ENCODE measurements at regions not wholly inside any gene's neighbourhood (a gene's known extent, or its start where the extent isn't known, plus 50 kb on each side); places are given as distances from the start of the nearest gene placed in this dataset.
"Not testable (repeated sequence)": the region's sequence is repeated elsewhere in the genome, so short reads cannot be mapped to it uniquely, and the experiment has no call there.

GRCh38 chr1:187616830-187617229 is 788.1 kb downstream of the PLA2G4A start:
- no CpG with 5 or more reads among the region's 21 CpGs for WGBS (ENCODE audit: extremely low coverage, insufficient coverage, low lambda C conversion rate)
- H4K8ac ChIP-seq (ENCODE audit: low read depth, low read length); H2AK5ac ChIP-seq (ENCODE audit: low read length); H3K79me2 ChIP-seq (ENCODE audit: control insufficient read depth, insufficient read depth, low read length); H3K36me3 ChIP-seq (ENCODE audit: control insufficient read depth, insufficient read depth, low read length); H3K4ac ChIP-seq (ENCODE audit: low read depth, low read length); H2BK5ac ChIP-seq (ENCODE audit: low read length); H3K27ac ChIP-seq (ENCODE audit: low read depth, low read length); H2BK15ac ChIP-seq (replicated peaks; ENCODE audit: low read depth); H3K4me3 ChIP-seq (ENCODE audit: low read length); H3K4me1 ChIP-seq (ENCODE audit: control insufficient read depth, low read depth, low read length); H3K9ac ChIP-seq (ENCODE audit: low read length); H3K27me3 ChIP-seq (ENCODE audit: insufficient read depth, low read length, poor library complexity); H3K4me2 ChIP-seq (ENCODE audit: low read length); H3K18ac ChIP-seq (ENCODE audit: low read length); H3K56ac ChIP-seq (ENCODE audit: low read length); H3K79me1 ChIP-seq (ENCODE audit: low read length); H2BK120ac ChIP-seq (ENCODE audit: low read depth, low read length); DNase-seq; H4K5ac ChIP-seq (ENCODE audit: low read length); H3K23ac ChIP-seq (ENCODE audit: low read length): not testable (repeated sequence)

GRCh38 chr1:187617776-187618175 is 789.0 kb downstream of the PLA2G4A start:
- Histone ChIP-seq H3K4me3 (ENCODE audit: low read length) (no peak overlapping the region), H3K4me2 (ENCODE audit: low read length) (no peak overlapping the region), H2AK5ac (ENCODE audit: low read length) (no peak overlapping the region), H3K79me1 (ENCODE audit: low read length) (no peaks in the 10 kb centered on the region), H3K9ac (ENCODE audit: low read length) (no peak overlapping the region), H3K79me2 (ENCODE audit: control insufficient read depth, insufficient read depth, low read length) (no peaks in the 10 kb centered on the region), H4K8ac (ENCODE audit: low read depth, low read length) (no peak overlapping the region), H3K4me1 (ENCODE audit: control insufficient read depth, low read depth, low read length) (no peaks in the 10 kb centered on the region), H2BK120ac (ENCODE audit: low read depth, low read length) (no peak overlapping the region), H3K56ac (ENCODE audit: low read length) (no peak overlapping the region), H3K18ac (ENCODE audit: low read length) (no peak overlapping the region), H3K27me3 (ENCODE audit: insufficient read depth, low read length, poor library complexity) (no peaks in the 10 kb centered on the region), H2BK5ac (ENCODE audit: low read length) (no peak overlapping the region), H3K4ac (ENCODE audit: low read depth, low read length) (no peak overlapping the region), H3K27ac (ENCODE audit: low read depth, low read length) (no peak overlapping the region), H3K36me3 (ENCODE audit: control insufficient read depth, insufficient read depth, low read length) (no peaks in the 10 kb centered on the region), H4K5ac (ENCODE audit: low read length) (no peak overlapping the region), H3K23ac (ENCODE audit: low read length) (no peak overlapping the region), H2BK15ac (replicated peaks; ENCODE audit: low read depth) (no peak overlapping the region)
- DNase-seq, result no peak
- WGBS (ENCODE audit: extremely low coverage, insufficient coverage, low lambda C conversion rate), result no CpG with 5 or more reads among the region's 3 CpGs

- Histone ChIP-seq H3K27ac (ENCODE audit: low read depth, low read length) (no peak overlapping the region), H2BK5ac (ENCODE audit: low read length) (no peak overlapping the region), H3K23ac (ENCODE audit: low read length) (no peak overlapping the region), H3K9ac (ENCODE audit: low read length) (no peak overlapping the region), H3K4me2 (ENCODE audit: low read length) (no peak overlapping the region), H3K56ac (ENCODE audit: low read length) (no peak overlapping the region), H2AK5ac (ENCODE audit: low read length) (no peak overlapping the region), H3K79me2 (ENCODE audit: control insufficient read depth, insufficient read depth, low read length) (no peaks in the 10 kb centered on the region), H3K79me1 (ENCODE audit: low read length) (no peaks in the 10 kb centered on the region), H2BK120ac (ENCODE audit: low read depth, low read length) (no peak overlapping the region), H4K5ac (ENCODE audit: low read length) (no peak overlapping the region), H2BK15ac (replicated peaks; ENCODE audit: low read depth) (no peak overlapping the region), H3K4me1 (ENCODE audit: control insufficient read depth, low read depth, low read length) (no peaks in the 10 kb centered on the region), H3K4ac (ENCODE audit: low read depth, low read length) (no peak overlapping the region), H4K8ac (ENCODE audit: low read depth, low read length) (no peak overlapping the region), H3K27me3 (ENCODE audit: insufficient read depth, low read length, poor library complexity) (no peaks in the 10 kb centered on the region), H3K18ac (ENCODE audit: low read length) (no peak overlapping the region), H3K36me3 (ENCODE audit: control insufficient read depth, insufficient read depth, low read length) (no peaks in the 10 kb centered on the region), H3K4me3 (ENCODE audit: low read length) (no peak overlapping the region)
- no peak for DNase-seq
These were observed 790.4 kb downstream of the PLA2G4A start for GRCh38 chr1:187619175-187619574.

GRCh38 chr1:187621951-187622350 is 793.2 kb downstream of the PLA2G4A start:
- H2BK15ac ChIP-seq (replicated peaks; ENCODE audit: low read depth), result no peak overlapping the region
- WGBS (ENCODE audit: extremely low coverage, insufficient coverage, low lambda C conversion rate), result no CpG with 5 or more reads among the region's 3 CpGs
- no peak overlapping the region for H3K4me2 ChIP-seq (ENCODE audit: low read length)

GRCh38 chr1:187622545-187622944 is 793.8 kb downstream of the PLA2G4A start:
- Histone ChIP-seq H3K4me2 (ENCODE audit: low read length) (no peak overlapping the region), H2BK5ac (ENCODE audit: low read length) (no peak overlapping the region), H3K56ac (ENCODE audit: low read length) (no peak overlapping the region), H3K4ac (ENCODE audit: low read depth, low read length) (no peak overlapping the region), H4K5ac (ENCODE audit: low read length) (no peak overlapping the region), H3K79me1 (ENCODE audit: low read length) (no peaks in the 10 kb centered on the region), H4K8ac (ENCODE audit: low read depth, low read length) (no peak overlapping the region), H2BK120ac (ENCODE audit: low read depth, low read length) (no peak overlapping the region), H3K4me3 (ENCODE audit: low read length) (no peak overlapping the region), H3K36me3 (ENCODE audit: control insufficient read depth, insufficient read depth, low read length) (no peaks in the 10 kb centered on the region), H3K79me2 (ENCODE audit: control insufficient read depth, insufficient read depth, low read length) (no peaks in the 10 kb centered on the region), H2BK15ac (replicated peaks; ENCODE audit: low read depth) (no peak overlapping the region), H3K27ac (ENCODE audit: low read depth, low read length) (no peak overlapping the region), H2AK5ac (ENCODE audit: low read length) (no peak overlapping the region), H3K18ac (ENCODE audit: low read length) (no peak overlapping the region), H3K9ac (ENCODE audit: low read length) (no peak overlapping the region), H3K23ac (ENCODE audit: low read length) (no peak overlapping the region), H3K4me1 (ENCODE audit: control insufficient read depth, low read depth, low read length) (no peaks in the 10 kb centered on the region), H3K27me3 (ENCODE audit: insufficient read depth, low read length, poor library complexity) (no peaks in the 10 kb centered on the region)
- DNase-seq, result no peak
- WGBS (ENCODE audit: extremely low coverage, insufficient coverage, low lambda C conversion rate), result no CpG with 5 or more reads among the region's 1 CpG

More at GRCh38 chr1:187621951-187622350, 793.2 kb downstream of the PLA2G4A start:
- Histone ChIP-seq H4K8ac (ENCODE audit: low read depth, low read length) (no peak overlapping the region), H3K23ac (ENCODE audit: low read length) (peak overlapping the region; percentile 80), H3K18ac (ENCODE audit: low read length) (no peak overlapping the region), H2AK5ac (ENCODE audit: low read length) (no peak overlapping the region), H3K9ac (ENCODE audit: low read length) (no peak overlapping the region), H3K4ac (ENCODE audit: low read depth, low read length) (no peak overlapping the region), H3K4me3 (ENCODE audit: low read length) (no peak overlapping the region), H3K27me3 (ENCODE audit: insufficient read depth, low read length, poor library complexity) (no peaks in the 10 kb centered on the region), H3K4me1 (ENCODE audit: control insufficient read depth, low read depth, low read length) (no peaks in the 10 kb centered on the region), H3K56ac (ENCODE audit: low read length) (no peak overlapping the region), H2BK5ac (ENCODE audit: low read length) (no peak overlapping the region), H3K79me2 (ENCODE audit: control insufficient read depth, insufficient read depth, low read length) (no peaks in the 10 kb centered on the region), H3K79me1 (ENCODE audit: low read length) (no peaks in the 10 kb centered on the region), H4K5ac (ENCODE audit: low read length) (no peak overlapping the region), H2BK120ac (ENCODE audit: low read depth, low read length) (no peak overlapping the region), H3K27ac (ENCODE audit: low read depth, low read length) (no peak overlapping the region), H3K36me3 (ENCODE audit: control insufficient read depth, insufficient read depth, low read length) (no peaks in the 10 kb centered on the region)
- no peak for DNase-seq

- Histone ChIP-seq H3K4me3 (ENCODE audit: low read length) (no peak overlapping the region), H3K18ac (ENCODE audit: low read length) (no peak overlapping the region), H3K27me3 (ENCODE audit: insufficient read depth, low read length, poor library complexity) (no peaks in the 10 kb centered on the region), H3K9ac (ENCODE audit: low read length) (no peak overlapping the region), H2BK120ac (ENCODE audit: low read depth, low read length) (no peak overlapping the region), H2AK5ac (ENCODE audit: low read length) (no peak overlapping the region), H3K4me1 (ENCODE audit: control insufficient read depth, low read depth, low read length) (no peaks in the 10 kb centered on the region), H3K79me2 (ENCODE audit: control insufficient read depth, insufficient read depth, low read length) (no peaks in the 10 kb centered on the region), H2BK15ac (replicated peaks; ENCODE audit: low read depth) (no peak overlapping the region), H3K27ac (ENCODE audit: low read depth, low read length) (no peak overlapping the region), H3K79me1 (ENCODE audit: low read length) (no peaks in the 10 kb centered on the region), H3K4ac (ENCODE audit: low read depth, low read length) (no peak overlapping the region), H3K23ac (ENCODE audit: low read length) (no peak overlapping the region), H4K8ac (ENCODE audit: low read depth, low read length) (no peak overlapping the region), H4K5ac (ENCODE audit: low read length) (no peak overlapping the region), H3K4me2 (ENCODE audit: low read length) (no peak overlapping the region), H3K36me3 (ENCODE audit: control insufficient read depth, insufficient read depth, low read length) (no peaks in the 10 kb centered on the region), H2BK5ac (ENCODE audit: low read length) (no peak overlapping the region), H3K56ac (ENCODE audit: low read length) (no peak overlapping the region)
- no CpG with 5 or more reads among the region's 2 CpGs for WGBS (ENCODE audit: extremely low coverage, insufficient coverage, low lambda C conversion rate)
- peak; percentile 17 for DNase-seq
These were observed 796.2 kb downstream of the PLA2G4A start for GRCh38 chr1:187624812-187625545.
